HG03175 (cell line): ENCODE measurements at regions not wholly inside any gene's neighbourhood (a gene's known extent, or its start where the extent isn't known, plus 50 kb on each side); places are given as distances from the start of the nearest gene placed in this dataset.
"Not testable (repeated sequence)": the region's sequence is repeated elsewhere in the genome, so short reads cannot be mapped to it uniquely, and the experiment has no call there.

Experiments used
- ATAC-seq: cut with Tn5 transposase; IDR thresholded peaks from one replicate; pipeline ENCODE4 v1.9.1; 2021; ENCODE audit warnings: mild to moderate bottlenecking, moderate library complexity; ENCODE audit not compliant: unreplicated experiment

DNA sequence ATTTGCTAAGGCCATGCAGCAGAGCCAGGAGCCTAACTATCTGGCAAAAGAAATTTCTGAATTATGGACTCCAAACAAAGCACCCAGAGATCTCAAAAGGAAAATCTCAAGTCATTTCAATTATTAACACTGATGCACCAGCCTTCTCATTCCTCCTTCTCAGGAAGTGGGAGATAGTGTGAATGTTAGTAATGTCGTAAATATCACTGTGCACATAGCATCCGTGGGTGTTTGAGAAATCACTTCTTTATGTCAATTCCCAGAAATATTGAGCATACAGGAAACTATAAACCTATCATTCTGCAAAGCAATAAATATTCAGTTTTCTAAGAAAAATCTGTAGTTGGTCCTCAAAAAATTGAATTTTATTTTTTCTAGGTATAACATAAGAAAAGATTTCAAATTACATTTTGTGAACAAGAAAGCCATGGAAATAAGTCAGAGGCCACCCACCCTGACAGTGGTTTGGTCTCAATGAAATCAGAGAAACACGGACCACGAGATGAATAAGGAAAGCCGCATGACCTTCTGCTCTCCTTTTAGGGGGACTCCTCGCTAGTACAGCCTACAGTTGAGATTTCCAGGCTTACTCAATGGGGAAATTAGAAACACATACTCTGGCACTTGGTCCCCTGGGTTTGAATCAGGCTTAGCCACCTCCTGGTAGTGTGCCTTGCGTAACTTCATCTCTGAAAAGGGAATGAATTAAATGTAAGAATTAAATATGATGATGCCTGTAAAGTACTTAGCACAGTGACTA is 120.6 kb downstream of the DIRAS2 start:
- no peak for ATAC-seq

- no peak for ATAC-seq
Measured at GRCh38 chr9:90523958-90524357, 118.7 kb downstream of the DIRAS2 start.

DNA sequence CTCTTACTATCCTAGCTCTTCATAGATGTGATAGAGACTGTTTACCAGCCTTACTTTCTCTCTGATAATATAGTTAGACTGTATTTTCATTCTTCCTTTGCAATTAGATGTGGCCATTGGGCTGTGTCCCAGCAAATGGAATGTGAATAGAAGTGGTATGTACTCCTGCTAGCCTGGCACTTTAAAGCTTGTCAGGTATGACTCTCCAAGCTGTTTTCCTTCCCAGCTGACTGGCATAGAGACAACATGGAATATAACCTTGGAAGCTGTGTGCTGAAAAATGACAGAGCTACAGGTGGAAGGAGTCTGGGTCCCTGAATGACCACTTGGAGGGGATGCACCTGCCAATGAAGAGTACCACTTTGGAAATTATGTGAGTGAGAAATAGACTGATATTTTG is 116.2 kb downstream of the DIRAS2 start:
- ATAC-seq = no peak

DNA sequence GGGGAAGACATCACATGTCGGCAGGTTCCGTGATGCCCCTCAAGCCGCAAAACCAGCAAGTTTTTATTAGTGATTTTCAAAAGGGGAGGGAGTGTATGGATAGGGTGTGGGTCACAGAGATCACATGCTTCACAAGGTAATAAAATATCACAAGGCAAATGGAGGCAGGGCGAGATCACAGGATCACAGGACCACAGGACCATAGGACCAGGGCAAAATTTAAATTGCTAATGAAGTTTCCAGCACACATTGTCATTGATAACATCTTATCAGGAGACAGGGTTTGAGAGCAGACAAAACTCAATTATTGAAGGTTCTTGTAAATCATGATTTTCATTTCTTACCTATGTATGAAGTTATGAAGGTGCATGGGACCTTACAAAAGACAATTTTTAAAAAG is 106.5 kb downstream of the DIRAS2 start:
- not testable (repeated sequence) for ATAC-seq

DNA sequence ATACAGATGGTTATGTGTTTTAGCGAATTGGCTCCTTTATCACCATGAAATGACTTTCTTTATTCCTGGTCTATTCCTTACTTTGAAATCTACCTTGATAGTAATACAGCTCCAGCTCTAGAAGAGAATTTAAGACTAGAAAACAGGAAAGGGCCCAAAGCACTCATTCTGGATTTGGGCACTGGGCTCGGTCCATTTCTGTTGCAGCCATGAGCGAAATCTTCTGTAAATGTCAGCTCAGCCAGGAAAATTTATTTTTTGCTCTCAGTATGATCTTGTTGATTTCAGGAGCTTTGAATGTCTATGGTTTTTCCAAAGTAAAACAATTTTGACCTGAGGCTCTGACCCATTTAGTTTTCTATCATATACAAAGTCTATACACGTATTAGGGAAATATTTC is 104.1 kb downstream of the DIRAS2 start:
- no peak for ATAC-seq

GRCh38 chr9:90539286-90539685 is 103.3 kb downstream of the DIRAS2 start:
- no peak for ATAC-seq

GRCh38 chr9:90540734-90541133 is 101.9 kb downstream of the DIRAS2 start:
- no peak for ATAC-seq

- ATAC-seq = no peak
Measured at GRCh38 chr9:90544488-90544887, 98.1 kb downstream of the DIRAS2 start.

DNA sequence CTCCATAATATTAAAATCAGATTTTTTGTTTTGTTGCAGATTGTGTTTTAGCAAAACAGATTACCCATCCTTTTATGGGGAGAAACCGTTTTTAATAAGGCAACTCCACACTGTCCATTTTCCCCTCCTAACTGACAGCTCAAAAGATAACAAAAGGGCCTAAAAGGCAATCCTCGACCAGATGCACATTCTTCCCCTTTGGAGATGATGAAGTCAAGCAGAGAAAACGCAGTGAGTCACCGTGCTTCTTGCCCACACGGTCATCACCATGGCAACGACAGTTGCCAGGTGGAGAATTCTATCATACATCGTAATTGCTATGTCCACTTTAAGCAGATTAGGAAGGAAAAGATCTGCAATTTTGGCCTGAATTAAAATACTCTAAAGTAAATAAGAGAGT is 96.4 kb downstream of the DIRAS2 start:
- ATAC-seq = no peak

DNA sequence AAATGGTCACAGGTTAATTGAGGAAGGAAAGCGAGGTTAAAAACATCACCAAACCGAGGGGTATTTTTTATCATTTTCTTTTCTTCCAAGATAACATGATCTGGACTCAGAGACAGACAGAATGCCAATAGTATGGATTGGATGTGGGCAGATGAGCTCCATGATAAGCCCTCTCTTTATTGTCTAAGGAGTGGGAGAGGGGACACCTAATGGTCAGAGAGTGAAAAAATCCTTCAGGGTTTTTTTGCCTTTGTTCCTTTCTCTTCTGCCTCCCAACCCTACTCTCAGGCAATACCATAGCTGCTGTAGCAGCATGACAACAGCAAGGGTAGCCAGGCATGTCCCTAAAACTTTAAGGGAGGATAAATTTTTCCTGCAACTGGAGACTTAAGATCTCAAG is 94.7 kb downstream of the DIRAS2 start:
- no peak for ATAC-seq

GRCh38 chr9:90552317-90552716 is 90.3 kb downstream of the DIRAS2 start:
- no peak for ATAC-seq

DNA sequence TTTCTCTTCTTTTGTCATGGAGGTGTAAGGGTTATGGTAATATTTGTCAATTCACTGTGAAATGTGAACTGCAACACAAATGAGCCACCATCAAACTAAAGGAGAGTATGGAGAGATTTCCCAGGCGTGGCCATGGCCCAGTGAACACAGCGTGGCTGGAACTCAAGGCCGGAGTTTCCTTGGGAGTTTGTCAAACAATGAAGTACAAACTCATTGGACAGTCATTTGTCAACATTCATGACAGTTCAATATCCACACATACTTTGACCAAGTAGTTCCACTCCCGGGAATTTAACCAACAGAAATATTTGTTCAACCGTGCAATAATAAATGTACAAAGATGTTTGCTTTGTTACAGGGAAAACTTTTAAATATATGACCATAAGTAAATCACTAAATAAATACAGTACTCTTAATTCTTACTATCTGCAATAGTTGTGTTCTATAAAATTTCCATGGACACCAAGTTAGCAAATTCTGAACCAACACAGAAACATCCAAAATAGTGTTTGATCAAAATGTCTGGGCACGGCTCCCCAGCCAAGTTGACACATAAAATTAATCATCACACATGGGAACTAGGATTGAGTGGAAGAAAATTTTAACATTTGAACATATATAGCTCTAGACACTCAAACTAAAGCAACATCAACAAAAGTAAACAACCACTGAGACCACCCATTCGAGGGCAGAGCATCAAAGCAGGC is 87.1 kb downstream of the DIRAS2 start:
- ATAC-seq = no peak

DNA sequence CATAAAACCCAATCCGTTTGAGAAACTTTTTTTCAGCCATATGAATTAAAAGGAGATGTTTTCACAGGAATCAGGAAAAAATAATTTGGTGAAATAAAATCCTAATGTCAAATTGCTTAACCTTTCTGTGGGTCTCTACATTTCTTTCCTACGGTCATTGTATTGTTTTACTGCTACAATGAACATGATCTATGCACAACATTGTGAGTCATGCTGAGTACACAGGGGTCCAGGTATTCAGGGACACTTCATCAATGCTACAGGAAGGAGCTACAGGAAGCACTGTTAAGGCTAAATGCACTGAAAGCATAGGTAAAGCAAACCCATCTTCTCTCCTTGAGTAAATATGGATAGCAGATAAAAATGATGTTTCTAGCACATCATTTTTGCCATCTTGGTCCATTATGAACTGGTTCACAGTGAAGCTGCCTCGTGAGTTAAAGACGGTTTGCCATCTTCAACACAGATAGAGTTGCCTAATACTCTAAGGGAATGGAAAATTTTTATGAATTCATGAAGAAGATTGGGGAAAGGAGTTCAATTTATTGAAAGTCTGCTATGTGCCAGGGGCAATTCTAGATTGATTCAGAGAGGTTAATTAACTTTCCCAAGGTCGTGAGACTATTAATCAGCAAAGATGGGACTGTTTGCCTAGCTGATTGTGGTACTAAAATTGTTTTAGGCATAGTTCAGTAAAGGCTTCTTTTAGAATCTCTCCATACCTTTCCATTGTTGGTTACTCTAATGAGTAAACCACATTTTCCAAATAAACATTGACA is 85.5 kb downstream of the DIRAS2 start:
- no peak for ATAC-seq

DNA sequence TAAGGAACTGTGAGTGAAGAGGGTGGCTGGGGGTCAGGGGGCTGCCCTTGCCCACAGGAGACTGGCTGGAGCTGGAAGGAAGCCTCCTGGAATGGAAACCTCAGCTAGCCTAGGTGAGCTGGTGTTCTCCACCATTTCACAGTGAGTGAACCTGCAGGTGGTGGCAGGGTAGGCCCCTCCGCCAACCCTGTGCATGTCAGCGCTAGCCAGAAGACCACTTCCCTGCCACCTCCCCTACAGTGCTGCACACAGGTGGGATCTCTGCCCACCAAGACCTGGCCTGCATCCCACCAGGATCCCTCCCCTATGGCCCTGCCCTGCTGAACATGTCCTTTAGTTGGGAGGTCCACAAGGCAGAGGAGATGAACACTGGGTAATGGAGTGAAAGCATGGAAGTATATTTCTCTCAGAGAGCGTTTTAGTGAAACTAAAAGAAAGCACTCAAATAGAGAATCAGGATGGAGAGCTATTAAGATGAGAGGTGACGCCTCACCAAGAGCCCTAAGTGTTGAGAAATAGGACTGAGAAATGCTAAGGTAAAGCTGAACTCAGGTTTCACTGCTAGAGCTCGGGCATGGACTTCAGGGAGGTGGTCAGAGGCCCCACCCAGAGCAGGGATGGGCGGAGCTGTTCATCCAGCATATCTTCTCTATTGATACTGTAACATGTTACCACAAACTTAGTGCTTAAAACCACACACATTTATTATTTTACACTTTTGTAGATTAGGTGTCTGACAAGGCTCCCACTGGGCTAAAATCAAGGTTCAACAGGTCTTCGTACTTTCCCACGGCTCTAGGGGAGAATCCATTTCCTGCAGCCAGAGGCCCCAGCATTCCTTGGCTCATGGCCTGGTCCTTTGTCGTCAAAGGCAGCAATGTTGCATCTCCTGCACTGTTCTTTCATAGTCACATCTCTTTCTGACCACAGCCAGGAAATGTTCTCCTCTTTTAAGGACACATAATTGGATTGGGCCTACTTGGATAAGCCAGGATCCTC is 83.2 kb downstream of the DIRAS2 start:
- ATAC-seq = no peak
